ENCODE measurements at regions not wholly inside any gene's neighbourhood (a gene's known extent, or its start where the extent isn't known, plus 50 kb on each side); places are given as distances from the start of the nearest gene placed in this dataset.

GRCh38 chr15:36507458-36507857 lies 72.0 kb upstream of the CDIN1 start:
- H3K4me1 ChIP-seq (replicated peaks; ENCODE audit: insufficient read depth): no peaks in the 10 kb centered on the region
- no peak overlapping the region for H3K27ac ChIP-seq
- H3K4me3 ChIP-seq: no peak overlapping the region
- H3K9me3 ChIP-seq (ENCODE audit: insufficient read depth, low read depth): no peaks in the 10 kb centered on the region
- no peak overlapping the region for H3K4me2 ChIP-seq
- H4K20me1 ChIP-seq (ENCODE audit: insufficient read depth): no peaks in the 10 kb centered on the region
- H3K36me3 ChIP-seq (ENCODE audit: low read depth): no peaks in the 10 kb centered on the region
- no peaks in the 10 kb centered on the region for H3K9me2 ChIP-seq (ENCODE audit: insufficient read depth)
- no peaks in the 10 kb centered on the region for H3K79me2 ChIP-seq (ENCODE audit: low read depth)
- intact Hi-C loops (cut with micrococcal nuclease; ENCODE audit: unreplicated experiment): loop anchor here (10.0 kb wide), 4 partner anchors 753 to 1377 kb away; no protein-coding TSS in a partner anchor
- H3F3A ChIP-seq (ENCODE audit: insufficient read depth, low read depth): no peaks in the 10 kb centered on the region
- POLR2A ChIA-PET (ENCODE audit: unreplicated experiment): interaction anchor here (0.7 kb wide), 1 partner anchor 79 kb away, joined by 4 read pairs; no protein-coding TSS in a partner anchor
- DNase-seq: no peak
- H3K27me3 ChIP-seq (ENCODE audit: insufficient read depth, low read depth): no peaks in the 10 kb centered on the region
- no TSS peak for BruUV-seq (replicated peaks)
- CTCF ChIA-PET: no interaction called here
- no peak overlapping the region for H2AFZ ChIP-seq
- TF ChIP-seq CTCF (conservative IDR thresholded peaks at IDR 0.05) (no peak), EZH2 (IDR thresholded peaks at IDR 0.05; ENCODE audit: low read depth) (no peak)

- Histone ChIP-seq H4K20me1 (ENCODE audit: insufficient read depth) (no peaks in the 10 kb centered on the region), H3K9me2 (ENCODE audit: insufficient read depth) (no peaks in the 10 kb centered on the region), H3K9me3 (ENCODE audit: insufficient read depth, low read depth) (no peaks in the 10 kb centered on the region), H3K27ac (no peak overlapping the region), H3F3A (ENCODE audit: insufficient read depth, low read depth) (no peaks in the 10 kb centered on the region), H3K36me3 (ENCODE audit: low read depth) (no peaks in the 10 kb centered on the region), H3K27me3 (ENCODE audit: insufficient read depth, low read depth) (no peaks in the 10 kb centered on the region), H3K4me3 (no peak overlapping the region), H3K79me2 (ENCODE audit: low read depth) (no peaks in the 10 kb centered on the region), H2AFZ (no peak overlapping the region), H3K4me2 (no peak overlapping the region), H3K4me1 (replicated peaks; ENCODE audit: insufficient read depth) (no peaks in the 10 kb centered on the region)
- DNase-seq: no peak
- intact Hi-C loops (cut with micrococcal nuclease; ENCODE audit: unreplicated experiment): no loop called here
- no TSS peak for BruUV-seq (replicated peaks)
- ChIA-PET CTCF (no interaction called here), POLR2A (ENCODE audit: unreplicated experiment) (no interaction called here)
- no peak for TF ChIP-seq CTCF (conservative IDR thresholded peaks at IDR 0.05)
Measured at GRCh38 chr15:36511594-36511993, 67.8 kb upstream of the CDIN1 start.

GRCh38 chr15:36517758-36518157 lies 61.7 kb upstream of the CDIN1 start:
- Histone ChIP-seq H3F3A (ENCODE audit: insufficient read depth, low read depth) (no peaks in the 10 kb centered on the region), H3K4me1 (replicated peaks; ENCODE audit: insufficient read depth) (no peaks in the 10 kb centered on the region), H3K79me2 (ENCODE audit: low read depth) (no peaks in the 10 kb centered on the region), H2AFZ (no peak overlapping the region), H3K9me3 (ENCODE audit: insufficient read depth, low read depth) (no peaks in the 10 kb centered on the region), H3K36me3 (ENCODE audit: low read depth) (no peaks in the 10 kb centered on the region), H3K4me3 (no peak overlapping the region), H3K27me3 (ENCODE audit: insufficient read depth, low read depth) (no peaks in the 10 kb centered on the region), H4K20me1 (ENCODE audit: insufficient read depth) (no peaks in the 10 kb centered on the region), H3K9me2 (ENCODE audit: insufficient read depth) (no peaks in the 10 kb centered on the region), H3K4me2 (no peak overlapping the region), H3K27ac (no peak overlapping the region)
- DNase-seq: no peak
- ChIA-PET POLR2A (ENCODE audit: unreplicated experiment) (no interaction called here), CTCF (no interaction called here)
- BruUV-seq (replicated peaks): no TSS peak
- intact Hi-C loops (cut with micrococcal nuclease; ENCODE audit: unreplicated experiment): no loop called here
- TF ChIP-seq CTCF (conservative IDR thresholded peaks at IDR 0.05) (no peak), EZH2 (IDR thresholded peaks at IDR 0.05; ENCODE audit: low read depth) (no peak)

Data from PC-9 (cell line).